GDM1 (cell line): ENCODE measurements at regions not wholly inside any gene's neighbourhood (a gene's known extent, or its start where the extent isn't known, plus 50 kb on each side); places are given as distances from the start of the nearest gene placed in this dataset.

Experiments used
- DNase-seq: peaks from one replicate; lab custom pipeline; 2025; lab: John Stamatoyannopoulos, UW

- no peak for DNase-seq
Observed at GRCh38 chr14:27091973-27092372, 494.1 kb upstream of the NOVA1 start.

GRCh38 chr14:27096091-27096490 lies 498.3 kb upstream of the NOVA1 start:
- no peak for DNase-seq

DNA sequence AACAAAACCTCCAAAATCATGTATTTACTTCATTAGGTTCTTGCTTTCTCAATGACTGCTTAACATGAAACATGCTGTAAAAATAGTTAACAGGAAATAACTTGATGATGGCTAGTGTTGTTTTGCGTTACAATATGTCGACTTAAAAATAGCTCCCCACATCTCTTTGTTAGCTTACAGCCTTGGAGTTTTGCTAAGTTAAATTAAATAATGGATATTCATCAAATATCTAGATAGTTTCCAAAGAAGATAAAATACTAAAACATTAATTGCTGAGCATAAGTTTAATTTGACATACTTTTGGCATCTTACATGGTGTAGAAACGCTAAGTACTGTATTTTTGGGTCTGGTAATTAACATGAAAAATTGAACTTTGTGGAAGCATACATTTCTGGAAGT lies 500.6 kb upstream of the NOVA1 start:
- DNase-seq, result no peak

DNA sequence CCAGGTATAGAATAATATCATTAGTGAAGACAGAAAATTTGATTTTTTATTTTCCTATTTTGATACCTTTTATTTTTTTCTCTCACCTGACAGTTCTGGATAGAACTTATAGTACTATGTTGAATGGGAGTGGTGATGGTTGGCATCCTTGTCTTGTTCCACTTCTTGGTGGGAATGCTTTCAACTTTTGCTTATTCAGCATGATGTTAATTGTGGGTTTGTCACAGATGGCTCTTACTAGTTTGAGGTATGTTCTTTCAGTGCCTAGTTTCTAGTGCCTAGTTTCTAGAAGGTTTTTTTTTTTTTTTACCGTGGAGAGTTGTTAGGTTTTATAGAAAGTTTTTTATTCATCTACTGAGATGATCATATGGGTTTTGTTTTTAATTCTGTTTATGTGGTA lies 516.3 kb upstream of the NOVA1 start:
- no peak for DNase-seq

DNA sequence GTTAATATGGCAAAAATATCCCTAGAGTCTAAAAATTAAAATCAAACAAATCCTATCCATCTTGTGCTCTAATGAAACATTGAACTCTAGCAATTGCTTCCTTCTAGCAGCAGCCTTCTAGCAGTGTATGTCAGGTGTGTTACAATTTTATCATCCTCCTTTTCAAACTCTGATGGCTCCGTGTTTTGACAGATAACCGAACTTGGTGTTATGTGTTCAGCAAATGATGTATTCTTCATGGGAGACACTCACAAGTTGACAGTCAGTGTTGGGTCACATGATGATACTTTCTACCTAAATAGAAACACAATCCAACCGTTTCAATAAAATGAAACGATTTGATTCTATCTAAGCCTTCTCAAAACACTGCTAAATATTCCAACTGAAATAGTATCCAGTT lies 525.3 kb upstream of the NOVA1 start:
- DNase-seq, result no peak

DNA sequence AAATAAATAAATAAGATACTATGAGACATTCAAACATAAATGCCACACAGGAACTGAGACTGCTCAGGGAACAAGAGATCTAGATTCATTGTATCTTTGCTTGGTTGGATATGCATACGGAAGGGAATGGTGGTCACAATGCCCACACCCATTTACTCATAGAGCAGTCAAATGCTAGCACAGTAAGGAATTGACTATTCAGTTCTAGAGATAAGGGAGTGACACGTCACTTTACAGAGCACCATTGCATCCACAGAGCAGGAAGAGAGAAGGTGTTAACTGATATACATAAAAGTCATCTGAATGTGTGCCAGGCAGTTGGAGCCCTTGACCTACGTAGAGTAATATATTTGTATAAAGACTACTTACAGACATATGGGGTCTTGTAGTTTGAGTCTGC lies 530.0 kb upstream of the NOVA1 start:
- no peak for DNase-seq

DNA sequence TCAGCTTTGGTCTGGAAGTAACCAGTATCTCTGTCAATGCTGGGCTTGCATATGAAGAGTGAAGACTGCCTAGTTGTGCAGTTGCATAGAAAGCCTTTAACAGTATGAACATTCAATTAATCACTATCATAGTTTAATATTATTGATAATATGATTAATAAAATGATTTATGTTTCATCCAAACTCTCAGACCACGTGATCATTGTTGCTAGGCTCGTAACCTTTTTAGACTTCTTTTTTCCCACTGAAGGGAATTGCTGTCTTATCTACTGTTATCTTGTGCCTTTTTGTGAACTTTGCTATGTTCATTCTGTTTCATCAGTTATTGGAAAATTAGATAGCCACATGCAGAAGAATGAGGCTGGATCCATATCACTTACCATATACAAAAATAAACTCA lies 536.4 kb upstream of the NOVA1 start:
- DNase-seq, result no peak

DNA sequence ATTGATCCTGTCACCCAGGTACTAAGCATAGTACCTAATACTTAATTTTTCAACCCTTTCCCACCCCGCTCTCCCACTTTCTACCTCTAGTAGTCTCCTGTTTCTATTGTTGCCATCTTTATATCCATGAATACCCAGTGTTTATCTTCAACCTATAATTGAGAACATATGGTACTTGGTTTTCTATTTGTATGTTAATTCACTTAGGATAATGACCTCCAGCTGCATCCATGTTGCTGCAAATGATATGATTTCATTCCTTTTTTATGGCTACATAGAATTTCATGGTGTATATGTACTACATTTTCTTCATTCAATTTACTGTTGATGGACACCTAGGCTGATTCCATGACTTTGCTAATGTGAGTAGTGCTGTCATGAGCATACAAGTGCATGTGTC lies 547.3 kb upstream of the NOVA1 start:
- no peak for DNase-seq

- DNase-seq, result no peak
Observed at GRCh38 chr14:27148143-27148542, 550.3 kb upstream of the NOVA1 start.

- no peak for DNase-seq
Observed at GRCh38 chr14:27164139-27164538, 566.3 kb upstream of the NOVA1 start.

GRCh38 chr14:27175489-27175888 lies 577.7 kb upstream of the NOVA1 start:
- DNase-seq, result no peak

DNA sequence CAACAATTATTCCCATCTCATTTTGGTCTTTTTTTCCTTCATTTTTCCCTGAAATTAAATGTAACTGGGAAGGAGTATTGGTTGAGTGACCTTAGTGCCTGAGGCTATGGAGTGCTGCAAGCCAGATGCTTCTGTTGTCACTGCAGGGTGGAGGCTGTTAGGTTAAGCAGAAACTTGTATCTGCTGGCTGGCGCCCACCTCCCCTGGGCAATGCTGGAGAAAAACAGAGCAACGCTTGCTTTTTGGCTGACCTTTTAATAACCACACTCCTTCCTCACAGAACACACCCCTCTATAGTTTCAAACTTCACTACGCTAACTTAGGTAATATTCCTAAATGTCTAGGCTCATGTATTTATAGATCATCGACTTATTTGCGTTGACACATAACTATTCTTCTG lies 583.5 kb upstream of the NOVA1 start:
- no peak for DNase-seq

DNA sequence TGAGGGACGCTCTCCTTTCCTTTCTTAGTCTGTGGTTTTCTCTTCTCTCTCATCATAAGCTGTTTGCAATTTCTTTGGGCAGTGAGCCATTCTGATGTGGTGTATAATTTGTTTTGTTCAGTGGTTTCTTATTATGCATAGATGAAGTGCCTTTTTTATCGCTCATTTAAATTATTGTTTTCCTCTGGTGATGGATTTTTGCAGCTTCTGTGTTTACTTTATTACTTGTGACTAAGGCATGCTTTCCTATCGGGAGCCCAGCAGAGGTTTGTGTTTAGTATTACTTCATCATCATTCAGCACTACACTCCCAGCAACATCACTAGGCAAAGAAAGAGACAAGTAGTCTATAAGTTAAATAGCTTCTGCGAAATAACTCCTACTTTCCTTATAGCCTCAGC lies 586.6 kb upstream of the NOVA1 start:
- no peak for DNase-seq

GRCh38 chr14:27186048-27186447 lies 588.2 kb upstream of the NOVA1 start:
- no peak for DNase-seq

GRCh38 chr14:27187136-27187535 lies 589.3 kb upstream of the NOVA1 start:
- DNase-seq, result no peak

- no peak for DNase-seq
Observed at GRCh38 chr14:27190296-27190695, 592.5 kb upstream of the NOVA1 start.

- DNase-seq, result no peak
Observed at GRCh38 chr14:27199272-27199671, 601.4 kb upstream of the NOVA1 start.

DNA sequence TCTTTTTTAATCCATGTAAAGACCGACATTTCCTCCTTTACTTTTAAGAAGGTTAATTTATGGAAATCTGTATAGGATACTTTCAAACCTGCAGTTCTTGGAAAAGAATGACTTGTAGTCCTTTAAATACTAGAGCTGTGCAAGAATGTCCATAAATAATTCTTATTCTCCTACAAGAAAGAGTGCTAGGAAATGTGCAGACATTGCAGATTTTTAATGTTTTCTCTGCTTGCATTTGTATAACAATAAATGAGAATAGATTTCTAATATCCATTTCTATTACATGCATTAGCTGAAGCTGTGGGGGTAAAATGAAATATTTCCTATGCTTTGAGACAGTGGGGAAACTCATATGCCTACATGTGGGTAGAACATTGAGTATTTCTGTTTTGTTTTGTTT lies 607.2 kb upstream of the NOVA1 start:
- DNase-seq, result no peak

- DNase-seq, result no peak
Observed at GRCh38 chr14:27211741-27212140, 613.9 kb upstream of the NOVA1 start.

- no peak for DNase-seq
Observed at GRCh38 chr14:27222671-27223070, 624.8 kb upstream of the NOVA1 start.

DNA sequence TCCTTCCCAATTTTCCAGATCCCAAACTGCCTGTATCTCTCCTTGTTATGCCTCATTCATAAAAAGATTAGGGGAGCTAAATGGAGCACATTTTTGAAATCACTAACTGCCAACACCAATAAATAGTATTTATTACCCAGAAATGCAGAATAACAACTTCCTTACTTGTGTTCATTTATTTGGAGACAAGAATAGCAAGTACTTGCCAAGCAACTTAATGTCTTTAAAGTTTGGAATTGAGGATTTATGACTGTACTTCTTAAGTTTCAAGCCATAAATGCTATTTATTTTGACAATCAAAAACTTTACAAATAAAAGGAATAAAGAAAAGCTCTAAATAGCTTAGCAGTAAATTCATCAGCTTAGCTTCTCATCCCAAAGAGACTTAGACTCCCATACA lies 626.1 kb upstream of the NOVA1 start:
- no peak for DNase-seq

DNA sequence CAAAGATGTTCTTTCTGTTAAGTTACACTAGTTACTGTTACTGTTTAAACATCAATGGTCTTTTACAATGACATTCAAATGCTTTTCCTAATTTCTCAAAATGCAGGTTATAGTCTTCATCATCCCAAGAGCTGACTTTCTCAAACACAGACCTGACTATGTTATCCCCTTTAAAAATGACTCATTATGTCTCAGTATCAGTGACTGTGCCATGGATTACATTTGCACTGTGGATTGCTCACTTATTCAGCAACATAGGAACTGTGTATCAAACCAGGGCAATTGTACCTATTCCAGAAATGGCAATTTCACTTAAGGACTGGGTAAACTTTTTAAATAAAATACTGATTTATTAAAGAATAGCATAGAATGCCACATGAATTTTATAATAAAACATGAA lies 630.2 kb upstream of the NOVA1 start:
- no peak for DNase-seq

GRCh38 chr14:27234331-27234730 lies 636.5 kb upstream of the NOVA1 start:
- no peak for DNase-seq

GRCh38 chr14:27236601-27237000 lies 638.8 kb upstream of the NOVA1 start:
- DNase-seq, result no peak

DNA sequence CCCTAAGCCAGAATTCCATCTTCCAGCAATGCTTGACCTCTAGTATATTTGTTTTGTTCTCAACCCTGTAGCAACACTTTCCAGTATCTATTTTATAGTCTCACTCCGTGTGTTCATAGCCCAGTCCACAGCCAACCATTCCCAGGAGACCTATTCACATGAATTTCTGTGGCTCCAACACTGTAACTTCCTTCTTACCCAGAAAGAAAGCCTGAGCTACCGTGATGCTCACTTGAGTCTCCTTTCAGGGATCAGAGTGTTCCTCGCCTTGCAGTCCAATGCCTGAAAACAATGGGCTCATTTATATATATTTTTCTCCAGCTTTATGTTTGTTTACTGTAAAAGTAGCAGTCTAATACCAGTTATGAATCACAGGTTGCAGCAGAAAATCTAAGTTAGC lies 645.0 kb upstream of the NOVA1 start:
- DNase-seq, result no peak
